HG02642 (cell line): ENCODE measurements at regions not wholly inside any gene's neighbourhood (a gene's known extent, or its start where the extent isn't known, plus 50 kb on each side); places are given as distances from the start of the nearest gene placed in this dataset.

ENCODE experiments used
- ATAC-seq: cut with Tn5 transposase; IDR thresholded peaks from one replicate; pipeline ENCODE4 v1.9.1; 2021; ENCODE audit warnings: mild to moderate bottlenecking; ENCODE audit not compliant: unreplicated experiment, poor library complexity

- ATAC-seq: no peak
Measured at GRCh38 chr6:26195924-26196845, 109.0 kb downstream of the HFE start.

GRCh38 chr6:26196846-26197635, 109.8 kb downstream of the HFE start:
- ATAC-seq: peak; percentile 39

GRCh38 chr6:26197636-26197932, 110.4 kb downstream of the HFE start:
- no peak for ATAC-seq

GRCh38 chr6:26197933-26198721, 110.9 kb downstream of the HFE start:
- no peak for ATAC-seq

- ATAC-seq: peak; percentile 10
Measured at GRCh38 chr6:26198722-26199056, 111.5 kb downstream of the HFE start.

GRCh38 chr6:26199057-26199772, 112.0 kb downstream of the HFE start:
- ATAC-seq: peak; percentile 56

- ATAC-seq: no peak
Measured at GRCh38 chr6:26199773-26200764, 112.8 kb downstream of the HFE start.

- ATAC-seq: no peak
Measured at GRCh38 chr6:26200918-26201721, 113.9 kb downstream of the HFE start.

- ATAC-seq: no peak
Measured at GRCh38 chr6:26202201-26202611, 115.0 kb downstream of the HFE start.

- ATAC-seq: no peak
Measured at GRCh38 chr6:26202811-26203583, 115.8 kb downstream of the HFE start.

GRCh38 chr6:26204332-26205160, 117.3 kb downstream of the HFE start:
- peak; percentile 63 for ATAC-seq

- ATAC-seq: peak; percentile 53
Measured at GRCh38 chr6:26205161-26205624, 118.0 kb downstream of the HFE start.

GRCh38 chr6:26205625-26206574, 118.7 kb downstream of the HFE start:
- peak; percentile 18 for ATAC-seq

GRCh38 chr6:26206868-26207801, 119.9 kb downstream of the HFE start:
- ATAC-seq: no peak
